ENCODE measurements at regions not wholly inside any gene's neighbourhood (a gene's known extent, or its start where the extent isn't known, plus 50 kb on each side); places are given as distances from the start of the nearest gene placed in this dataset.
"Not testable (repeated sequence)": the region's sequence is repeated elsewhere in the genome, so short reads cannot be mapped to it uniquely, and the experiment has no call there.

- not testable (repeated sequence) for H3K4me3 ChIP-seq, H3K36me3 ChIP-seq, H3K9me3 ChIP-seq, H3K27me3 ChIP-seq
- H3K27ac ChIP-seq: peak overlapping the region in 3 of 4 donors; percentile 40 to 56 (median 51)
- TF ChIP-seq CTCF (IDR thresholded peaks at IDR 0.05): peak; percentile 44 to 86 (median 80)
- WGBS, 2 donors (ENCODE audit: low coverage in 1 of 2): 9 to 18% methylated on average over 4 of the region's 4 CpGs
- ATAC-seq: peak; percentile 77
- H3K4me1 ChIP-seq: peaks cover 0 to 26% (median 2%) of the 10 kb centered on the region in 3 donors
Observed at GRCh38 chr21:28051649-28052048, 941.0 kb downstream of the LTN1 start.

GRCh38 chr21:28035692-28036091, 957.0 kb downstream of the LTN1 start:
- peak; percentile 43 for ATAC-seq
- not testable (repeated sequence) for H3K27me3 ChIP-seq, H3K4me1 ChIP-seq, H3K36me3 ChIP-seq, H3K27ac ChIP-seq, H3K4me3 ChIP-seq
- peaks cover 0 to 18% (median 0%) of the 10 kb centered on the region in 3 donors for H3K9me3 ChIP-seq

- WGBS, 2 donors (ENCODE audit: low coverage in 1 of 2): 35 to 66% methylated on average over 2 of the region's 2 CpGs
- H3K27me3 ChIP-seq, H3K4me1 ChIP-seq, H3K4me3 ChIP-seq, H3K27ac ChIP-seq, ATAC-seq, H3K36me3 ChIP-seq: not testable (repeated sequence)
- H3K9me3 ChIP-seq: peaks cover 0 to 24% (median 0%) of the 10 kb centered on the region in 3 donors
Observed at GRCh38 chr21:28034916-28035315, 957.8 kb downstream of the LTN1 start.

- peak; percentile 48 for ATAC-seq
- H3K27ac ChIP-seq, H3K27me3 ChIP-seq, H3K4me3 ChIP-seq, H3K4me1 ChIP-seq, H3K36me3 ChIP-seq: not testable (repeated sequence)
- WGBS, 2 donors (ENCODE audit: low coverage in 1 of 2): 59 to 65% methylated on average over 3 to 4 of the region's 4 CpGs
- peaks cover 0 to 24% (median 0%) of the 10 kb centered on the region in 3 donors for H3K9me3 ChIP-seq
Observed at GRCh38 chr21:28034334-28034733, 958.3 kb downstream of the LTN1 start.

- peaks cover 0 to 15% (median 0%) of the 10 kb centered on the region in 3 donors for H3K9me3 ChIP-seq
- not testable (repeated sequence) for H3K4me1 ChIP-seq, ATAC-seq, H3K27me3 ChIP-seq, H3K36me3 ChIP-seq, H3K4me3 ChIP-seq, H3K27ac ChIP-seq
- 78 to 100% methylated on average over 1 of the region's 1 CpG for WGBS, 2 donors (ENCODE audit: low coverage in 1 of 2)
Observed at GRCh38 chr21:28032652-28033051, 960.0 kb downstream of the LTN1 start.

- H3K36me3 ChIP-seq, ATAC-seq, H3K27me3 ChIP-seq, H3K4me3 ChIP-seq, H3K4me1 ChIP-seq, H3K27ac ChIP-seq: not testable (repeated sequence)
- peaks cover 0 to 15% (median 0%) of the 10 kb centered on the region in 3 donors for H3K9me3 ChIP-seq
Observed at GRCh38 chr21:28031066-28031465, 961.6 kb downstream of the LTN1 start.

GRCh38 chr21:28025111-28025510, 967.6 kb downstream of the LTN1 start:
- Histone ChIP-seq H3K36me3 (no peaks in the 10 kb centered on the region), H3K4me3 (no peak overlapping the region), H3K27me3 (no peaks in the 10 kb centered on the region), H3K9me3 (peaks cover 0 to under 1% (median 0%) of the 10 kb centered on the region in 3 donors), H3K27ac (no peak overlapping the region), H3K4me1 (no peaks in the 10 kb centered on the region)
- ATAC-seq: no peak
- WGBS, 2 donors (ENCODE audit: low coverage in 1 of 2): 100% methylated on average over 1 of the region's 1 CpG
- TF ChIP-seq POLR2AphosphoS5 (IDR thresholded peaks at IDR 0.05): no peak
- no peak for TF ChIP-seq EP300 (IDR thresholded peaks at IDR 0.05)
- TF ChIP-seq CTCF (IDR thresholded peaks at IDR 0.05): no peak
- TF ChIP-seq POLR2A (IDR thresholded peaks at IDR 0.05): no peak
